ENCODE measurements at regions not wholly inside any gene's neighbourhood (a gene's known extent, or its start where the extent isn't known, plus 50 kb on each side); places are given as distances from the start of the nearest gene placed in this dataset.

DNA sequence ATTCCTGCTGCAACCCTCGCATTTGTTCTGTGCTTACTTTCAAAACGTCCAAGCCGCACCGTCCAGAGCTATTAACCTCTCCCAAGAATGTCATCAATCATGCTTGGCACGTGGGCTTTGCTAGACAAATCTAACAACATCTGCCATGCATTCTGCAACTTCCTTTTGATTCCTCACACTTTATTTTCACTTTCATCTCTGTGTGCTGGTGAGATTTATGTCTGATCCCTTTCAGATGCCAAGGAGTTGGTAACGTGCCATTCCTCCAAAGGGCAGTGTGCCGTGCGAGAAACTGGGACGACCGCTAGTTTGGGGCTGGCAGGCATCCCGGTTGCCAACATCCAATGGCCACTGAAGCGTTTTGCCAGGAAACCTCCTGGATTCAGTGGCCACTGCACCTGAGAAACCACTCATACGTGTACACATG lies 230.0 kb upstream of the PARD3B start:
- H3K36me3 ChIP-seq (ENCODE audit: insufficient read depth, insufficient read length, low read length): no peaks in the 10 kb centered on the region
- DNase-seq (ENCODE audit: low read depth, low spot score): no peak
- H3K9ac ChIP-seq (ENCODE audit: insufficient read length, low read depth): no peak overlapping the region
- no peaks in the 10 kb centered on the region for H3K4me1 ChIP-seq (ENCODE audit: insufficient read depth, insufficient read length)
- H3K4me3 ChIP-seq (ENCODE audit: insufficient read length, low read depth): no peak overlapping the region
- no peaks in the 10 kb centered on the region for H3K27me3 ChIP-seq (ENCODE audit: insufficient read depth, insufficient read length)
- TF ChIP-seq ZNF274 (IDR thresholded peaks at IDR 0.05; ENCODE audit: low read depth, low read length) (no peak), SUZ12 (IDR thresholded peaks at IDR 0.05; ENCODE audit: extremely low read depth, insufficient read depth, insufficient read length) (no peak), YY1 (IDR thresholded peaks at IDR 0.05; ENCODE audit: insufficient read depth, insufficient read length) (no peak)
- H3K9me3 ChIP-seq (ENCODE audit: insufficient read depth, low read length): no peaks in the 10 kb centered on the region

DNA sequence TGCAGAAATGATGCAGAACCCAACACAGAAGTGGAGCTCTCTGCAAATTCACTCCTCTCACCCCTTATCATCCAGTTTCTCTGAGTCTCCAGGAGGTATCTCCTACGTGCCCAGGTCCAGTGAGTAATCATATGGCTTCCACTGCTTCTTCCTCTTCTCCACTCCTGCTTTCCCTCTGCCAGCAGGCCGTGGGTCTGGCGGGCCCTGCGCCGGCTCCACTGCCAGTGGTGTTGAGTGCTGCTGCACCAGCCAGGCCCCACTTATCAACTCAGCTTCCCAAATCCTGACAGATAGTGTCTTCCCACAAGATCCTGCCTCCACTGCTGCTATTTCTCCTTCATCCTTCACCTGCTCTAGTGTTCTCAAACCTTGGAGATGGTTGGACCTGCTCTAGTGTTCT lies 227.6 kb upstream of the PARD3B start:
- no peak for TF ChIP-seq SUZ12 (IDR thresholded peaks at IDR 0.05; ENCODE audit: extremely low read depth, insufficient read depth, insufficient read length)
- Histone ChIP-seq H3K36me3 (ENCODE audit: insufficient read depth, insufficient read length, low read length) (no peaks in the 10 kb centered on the region), H3K4me3 (ENCODE audit: insufficient read length, low read depth) (no peak overlapping the region), H3K4me1 (ENCODE audit: insufficient read depth, insufficient read length) (no peaks in the 10 kb centered on the region), H3K9me3 (ENCODE audit: insufficient read depth, low read length) (no peaks in the 10 kb centered on the region), H3K27me3 (ENCODE audit: insufficient read depth, insufficient read length) (no peaks in the 10 kb centered on the region), H3K9ac (ENCODE audit: insufficient read length, low read depth) (no peak overlapping the region)
- DNase-seq (ENCODE audit: low read depth, low spot score): no peak

DNA sequence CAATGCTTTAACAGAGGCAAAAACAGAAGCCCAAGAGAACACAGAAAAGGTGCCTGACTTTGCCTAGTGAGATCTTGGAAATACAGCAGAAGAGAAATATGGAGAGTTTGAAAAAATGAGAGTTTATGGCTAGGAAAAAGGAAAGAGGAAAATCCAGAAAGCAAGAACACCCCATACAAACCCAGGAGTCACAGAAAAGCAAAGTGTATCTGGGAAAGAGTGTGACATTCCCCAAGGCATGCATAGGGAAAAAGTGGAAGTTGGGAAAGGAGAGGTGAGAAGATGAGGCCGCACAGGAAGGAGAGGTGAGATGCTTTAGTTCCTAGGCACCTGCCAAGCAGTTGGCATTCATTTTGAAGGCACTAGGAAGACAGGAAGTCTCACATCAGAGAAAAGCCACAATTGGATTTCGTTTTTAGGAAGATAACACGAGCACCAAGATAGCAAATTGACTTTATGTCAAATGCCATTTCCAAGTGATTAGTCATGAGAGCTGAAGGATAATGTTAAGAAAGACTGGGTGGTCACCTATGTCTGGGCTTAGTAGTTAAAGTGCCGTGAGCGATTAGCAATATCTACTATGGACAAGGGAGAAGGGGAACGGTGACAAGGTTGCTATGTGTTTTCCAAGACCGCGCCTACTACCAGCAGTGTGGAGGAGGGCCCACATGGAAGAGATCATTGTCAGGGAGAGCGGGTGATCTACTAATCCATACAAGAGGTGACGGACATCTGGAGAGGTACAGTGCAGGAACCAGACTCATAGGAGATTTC lies 224.1 kb upstream of the PARD3B start:
- Histone ChIP-seq H3K9me3 (ENCODE audit: insufficient read depth, low read length) (no peaks in the 10 kb centered on the region), H3K4me1 (ENCODE audit: insufficient read depth, insufficient read length) (no peaks in the 10 kb centered on the region), H3K4me3 (ENCODE audit: insufficient read length, low read depth) (no peak overlapping the region), H3K36me3 (ENCODE audit: insufficient read depth, insufficient read length, low read length) (no peaks in the 10 kb centered on the region), H3K9ac (ENCODE audit: insufficient read length, low read depth) (no peak overlapping the region), H3K27me3 (ENCODE audit: insufficient read depth, insufficient read length) (no peaks in the 10 kb centered on the region)
- TF ChIP-seq SUZ12 (IDR thresholded peaks at IDR 0.05; ENCODE audit: extremely low read depth, insufficient read depth, insufficient read length) (no peak), YY1 (IDR thresholded peaks at IDR 0.05; ENCODE audit: insufficient read depth, insufficient read length) (no peak), ZNF274 (IDR thresholded peaks at IDR 0.05; ENCODE audit: low read depth, low read length) (no peak)
- no peak for DNase-seq (ENCODE audit: low read depth, low spot score)

DNA sequence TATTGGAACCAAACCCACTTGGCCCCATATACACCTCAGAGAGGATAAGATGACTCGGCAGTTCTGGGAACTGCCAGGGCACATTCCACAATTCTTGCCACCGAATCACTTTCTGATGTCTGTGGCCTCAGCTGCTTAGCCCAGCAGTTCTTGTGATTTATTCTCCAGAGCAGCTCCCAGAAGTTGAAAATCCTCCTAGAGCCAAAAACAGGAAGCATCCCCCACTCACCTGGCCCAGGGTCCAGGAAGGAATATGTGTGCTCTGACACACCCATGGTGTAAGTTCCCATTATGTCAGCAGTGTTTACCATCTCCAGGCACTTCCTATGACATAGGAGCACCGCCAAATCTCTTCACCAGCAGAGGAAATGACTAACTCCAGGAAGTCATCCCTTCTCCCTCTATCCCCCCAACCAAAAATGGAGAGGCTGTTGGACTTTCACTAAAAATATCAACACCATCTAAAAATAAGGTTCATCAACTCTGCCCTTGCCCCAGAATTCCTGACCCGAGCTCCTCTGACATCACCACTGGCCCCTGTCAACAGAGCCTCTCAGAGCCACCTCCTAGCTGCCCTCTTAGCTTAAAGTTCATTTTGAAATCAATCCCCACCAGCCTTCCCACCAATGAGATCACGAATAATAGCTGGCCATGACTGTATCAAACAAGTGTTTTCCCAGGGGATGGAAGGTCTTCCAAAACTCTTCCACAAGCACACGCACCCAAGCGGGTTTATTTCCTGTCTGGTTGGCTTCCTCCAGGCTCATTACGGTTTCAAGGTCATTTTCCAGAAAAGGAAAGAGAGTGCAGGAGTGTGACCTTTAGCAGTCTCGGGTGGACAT lies 223.1 kb upstream of the PARD3B start:
- DNase-seq (ENCODE audit: low read depth, low spot score): no peak
- H3K4me3 ChIP-seq (ENCODE audit: insufficient read length, low read depth): no peak overlapping the region
- no peak for TF ChIP-seq YY1 (IDR thresholded peaks at IDR 0.05; ENCODE audit: insufficient read depth, insufficient read length)
- no peak for TF ChIP-seq SUZ12 (IDR thresholded peaks at IDR 0.05; ENCODE audit: extremely low read depth, insufficient read depth, insufficient read length)
- TF ChIP-seq ZNF274 (IDR thresholded peaks at IDR 0.05; ENCODE audit: low read depth, low read length): no peak

DNA sequence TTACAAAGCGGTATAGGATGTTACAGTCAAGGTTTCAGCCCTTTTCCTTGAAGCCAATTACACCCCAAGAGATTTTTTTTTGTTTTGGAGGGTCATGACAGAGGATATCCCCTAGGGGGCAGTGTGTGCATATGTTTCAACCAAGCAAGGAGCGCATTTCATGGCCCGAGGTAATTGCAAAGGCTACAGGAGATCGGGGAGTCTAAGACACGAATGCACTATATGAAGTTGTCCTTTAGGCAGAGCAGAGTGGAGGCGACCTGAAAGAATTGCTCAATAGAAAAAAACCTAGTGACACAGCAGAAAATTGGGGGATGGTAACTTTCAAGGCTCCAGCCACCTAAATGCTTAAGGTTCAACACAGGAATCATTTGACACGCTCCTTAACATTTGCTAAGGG lies 219.8 kb upstream of the PARD3B start:
- Histone ChIP-seq H3K36me3 (ENCODE audit: insufficient read depth, insufficient read length, low read length) (no peaks in the 10 kb centered on the region), H3K27me3 (ENCODE audit: insufficient read depth, insufficient read length) (no peaks in the 10 kb centered on the region), H3K9ac (ENCODE audit: insufficient read length, low read depth) (no peak overlapping the region), H3K9me3 (ENCODE audit: insufficient read depth, low read length) (no peaks in the 10 kb centered on the region), H3K4me3 (ENCODE audit: insufficient read length, low read depth) (no peak overlapping the region), H3K4me1 (ENCODE audit: insufficient read depth, insufficient read length) (no peaks in the 10 kb centered on the region)
- TF ChIP-seq ZNF274 (IDR thresholded peaks at IDR 0.05; ENCODE audit: low read depth, low read length) (no peak), SUZ12 (IDR thresholded peaks at IDR 0.05; ENCODE audit: extremely low read depth, insufficient read depth, insufficient read length) (no peak), YY1 (IDR thresholded peaks at IDR 0.05; ENCODE audit: insufficient read depth, insufficient read length) (no peak)
- peak; percentile 84 for DNase-seq (ENCODE audit: low read depth, low spot score)

More for the DNA sequence above, 223.1 kb upstream of the PARD3B start:
- H3K9ac ChIP-seq (ENCODE audit: insufficient read length, low read depth): no peak overlapping the region
- no peaks in the 10 kb centered on the region for H3K36me3 ChIP-seq (ENCODE audit: insufficient read depth, insufficient read length, low read length)
- no peaks in the 10 kb centered on the region for H3K4me1 ChIP-seq (ENCODE audit: insufficient read depth, insufficient read length)
- no peaks in the 10 kb centered on the region for H3K27me3 ChIP-seq (ENCODE audit: insufficient read depth, insufficient read length)
- no peaks in the 10 kb centered on the region for H3K9me3 ChIP-seq (ENCODE audit: insufficient read depth, low read length)

DNA sequence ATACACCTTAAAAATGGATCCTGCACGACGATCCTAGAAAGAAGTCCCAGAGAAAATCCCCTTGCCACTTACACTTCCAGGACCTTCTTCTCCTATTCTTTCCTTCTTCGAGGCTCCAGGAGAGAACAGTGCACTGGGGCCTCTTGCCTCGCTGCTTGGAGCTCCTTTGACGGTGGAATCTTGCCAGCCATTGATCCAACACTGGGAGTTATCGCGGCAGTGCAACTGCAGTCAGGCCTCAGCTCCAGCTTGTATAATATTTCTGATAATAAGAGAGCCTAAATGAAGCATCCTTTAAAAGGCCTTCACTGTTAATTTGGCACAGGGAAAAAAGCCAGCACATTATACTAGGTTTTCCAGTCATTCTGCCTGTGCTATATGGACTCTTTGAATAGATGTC lies 216.9 kb upstream of the PARD3B start:
- no peak for TF ChIP-seq SUZ12 (IDR thresholded peaks at IDR 0.05; ENCODE audit: extremely low read depth, insufficient read depth, insufficient read length)
- TF ChIP-seq YY1 (IDR thresholded peaks at IDR 0.05; ENCODE audit: insufficient read depth, insufficient read length): no peak
- TF ChIP-seq ZNF274 (IDR thresholded peaks at IDR 0.05; ENCODE audit: low read depth, low read length): no peak
- H3K4me3 ChIP-seq (ENCODE audit: insufficient read length, low read depth): no peak overlapping the region
- H3K9me3 ChIP-seq (ENCODE audit: insufficient read depth, low read length): no peaks in the 10 kb centered on the region
- no peaks in the 10 kb centered on the region for H3K27me3 ChIP-seq (ENCODE audit: insufficient read depth, insufficient read length)
- no peak overlapping the region for H3K9ac ChIP-seq (ENCODE audit: insufficient read length, low read depth)
- DNase-seq (ENCODE audit: low read depth, low spot score): no peak
- H3K36me3 ChIP-seq (ENCODE audit: insufficient read depth, insufficient read length, low read length): no peaks in the 10 kb centered on the region
- no peaks in the 10 kb centered on the region for H3K4me1 ChIP-seq (ENCODE audit: insufficient read depth, insufficient read length)

DNA sequence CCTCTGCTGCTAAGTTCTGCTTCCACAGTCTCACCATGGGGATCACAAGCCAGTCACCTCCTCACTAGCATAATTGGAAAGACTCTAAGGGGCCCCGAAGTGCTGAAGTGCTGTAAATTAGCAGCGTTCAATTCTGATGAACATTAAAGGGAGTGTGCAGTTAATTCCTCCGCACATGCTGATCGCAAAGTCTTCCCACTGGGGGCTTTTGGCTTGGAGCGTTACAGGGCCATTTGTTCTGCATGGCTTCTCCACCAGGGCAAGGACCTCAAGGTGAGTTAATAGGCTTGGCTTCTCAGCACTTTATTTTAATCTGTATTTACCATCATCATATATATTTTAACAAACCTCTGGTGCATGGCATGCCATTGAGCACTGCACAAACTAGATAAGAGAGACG lies 216.3 kb upstream of the PARD3B start:
- no peaks in the 10 kb centered on the region for H3K36me3 ChIP-seq (ENCODE audit: insufficient read depth, insufficient read length, low read length)
- no peak for DNase-seq (ENCODE audit: low read depth, low spot score)
- no peak overlapping the region for H3K9ac ChIP-seq (ENCODE audit: insufficient read length, low read depth)
- no peaks in the 10 kb centered on the region for H3K27me3 ChIP-seq (ENCODE audit: insufficient read depth, insufficient read length)
- H3K9me3 ChIP-seq (ENCODE audit: insufficient read depth, low read length): no peaks in the 10 kb centered on the region
- no peak overlapping the region for H3K4me3 ChIP-seq (ENCODE audit: insufficient read length, low read depth)
- no peaks in the 10 kb centered on the region for H3K4me1 ChIP-seq (ENCODE audit: insufficient read depth, insufficient read length)
- TF ChIP-seq YY1 (IDR thresholded peaks at IDR 0.05; ENCODE audit: insufficient read depth, insufficient read length): no peak
- TF ChIP-seq SUZ12 (IDR thresholded peaks at IDR 0.05; ENCODE audit: extremely low read depth, insufficient read depth, insufficient read length): no peak
- no peak for TF ChIP-seq ZNF274 (IDR thresholded peaks at IDR 0.05; ENCODE audit: low read depth, low read length)

Measured in NT2/D1 (cell line).